ENCODE measurements at regions not wholly inside any gene's neighbourhood (a gene's known extent, or its start where the extent isn't known, plus 50 kb on each side); places are given as distances from the start of the nearest gene placed in this dataset.
A peak's percentile ranks its signal among the peaks of the same experiment; 100 is the strongest.
"Not testable (repeated sequence)": the region's sequence is repeated elsewhere in the genome, so short reads cannot be mapped to it uniquely, and the experiment has no call there.

- no peak for DNase-seq
These were observed 58.4 kb upstream of the WAPL start for GRCh38 chr10:86579883-86580520.

DNA sequence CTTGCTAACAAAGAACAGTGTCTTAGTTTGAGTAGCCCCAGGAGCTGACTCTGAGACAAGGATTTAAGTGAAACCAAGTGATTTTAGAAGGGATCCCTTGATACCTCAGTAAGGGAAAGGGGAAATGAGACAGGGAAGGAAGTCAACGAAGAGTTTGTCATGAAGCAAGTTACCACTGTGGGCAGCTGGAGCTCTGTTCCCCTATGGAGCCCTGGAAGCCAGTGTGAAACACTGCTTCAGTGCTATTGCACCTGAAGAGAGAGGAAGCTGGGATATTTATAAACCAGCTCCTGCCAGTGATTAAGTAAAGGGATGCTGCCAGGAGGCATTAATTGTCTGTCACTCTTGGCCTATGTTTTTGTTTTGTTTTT is 58.9 kb upstream of the WAPL start:
- no peak for DNase-seq

GRCh38 chr10:86583983-86584382 is 62.4 kb upstream of the WAPL start:
- no peak for DNase-seq

DNA sequence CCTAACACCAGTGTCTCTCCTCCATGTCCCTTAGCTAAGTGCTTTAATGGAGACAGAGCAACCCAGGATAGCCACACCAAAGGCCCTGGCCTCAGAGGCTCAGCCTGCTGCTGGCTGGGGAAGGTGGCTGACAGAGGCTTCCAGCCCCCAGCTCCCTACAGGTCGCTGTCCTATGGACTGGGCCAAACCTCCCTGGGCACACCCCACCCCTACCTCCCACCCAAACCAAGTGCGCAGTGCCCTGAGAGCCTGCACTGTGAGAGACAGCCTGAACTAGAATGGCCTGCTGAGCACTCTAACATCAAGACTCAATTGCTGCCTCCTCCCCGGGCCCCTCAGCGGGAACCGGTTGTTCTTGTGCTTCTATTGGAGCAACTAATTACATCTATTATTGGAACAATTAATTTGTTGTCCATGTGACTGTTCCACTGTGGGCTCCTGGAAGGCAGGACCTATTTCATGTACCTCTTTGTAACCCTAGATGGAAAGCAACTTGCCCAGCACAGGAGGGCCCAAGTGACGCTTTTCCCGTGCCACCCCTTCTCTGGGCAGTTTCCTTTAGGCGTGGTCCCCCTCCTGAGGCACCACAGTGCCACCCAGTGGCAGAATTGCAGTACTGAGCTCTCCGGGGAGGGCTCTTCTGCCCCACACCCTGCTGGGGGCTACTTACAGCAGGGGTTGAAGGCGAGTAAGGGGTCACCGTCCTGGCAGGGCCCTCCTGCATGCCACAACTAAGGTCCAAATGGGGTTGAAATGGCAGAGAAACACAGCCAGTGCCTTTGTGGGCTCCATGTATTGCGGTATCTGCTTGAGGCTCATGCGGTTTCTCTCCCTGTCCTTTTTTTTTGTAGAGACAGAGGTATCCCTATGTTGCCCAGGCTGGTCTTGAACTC is 63.7 kb upstream of the WAPL start:
- peak; percentile 46 to 64 for DNase-seq

- DNase-seq = no peak
These were observed 64.9 kb upstream of the WAPL start for GRCh38 chr10:86586516-86586915.

- DNase-seq = not testable (repeated sequence)
These were observed 65.6 kb upstream of the OPN4 start for GRCh38 chr10:86588781-86589180.

GRCh38 chr10:86591436-86591835 is 62.9 kb upstream of the OPN4 start:
- DNase-seq = no peak

DNA sequence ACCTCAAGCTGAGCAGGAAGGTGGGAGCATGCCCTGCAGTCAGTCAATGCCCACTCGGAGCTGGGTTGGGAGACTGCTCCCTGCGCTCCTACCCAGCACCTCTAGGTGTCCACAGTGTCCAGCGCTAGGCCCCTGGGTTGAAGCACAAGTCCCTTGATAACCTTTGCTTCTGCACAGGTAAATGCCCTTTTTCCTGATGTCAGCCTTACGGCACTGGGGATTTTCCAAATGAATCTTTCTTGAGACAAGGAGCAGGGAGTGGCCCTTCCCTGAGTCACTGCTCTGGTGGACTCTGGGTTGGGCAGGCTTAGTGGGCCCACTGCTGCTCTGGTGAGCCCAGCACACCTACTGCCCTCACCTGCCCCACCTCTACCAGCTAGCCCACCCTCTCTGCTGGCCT is 61.9 kb upstream of the OPN4 start:
- DNase-seq = no peak

DNA sequence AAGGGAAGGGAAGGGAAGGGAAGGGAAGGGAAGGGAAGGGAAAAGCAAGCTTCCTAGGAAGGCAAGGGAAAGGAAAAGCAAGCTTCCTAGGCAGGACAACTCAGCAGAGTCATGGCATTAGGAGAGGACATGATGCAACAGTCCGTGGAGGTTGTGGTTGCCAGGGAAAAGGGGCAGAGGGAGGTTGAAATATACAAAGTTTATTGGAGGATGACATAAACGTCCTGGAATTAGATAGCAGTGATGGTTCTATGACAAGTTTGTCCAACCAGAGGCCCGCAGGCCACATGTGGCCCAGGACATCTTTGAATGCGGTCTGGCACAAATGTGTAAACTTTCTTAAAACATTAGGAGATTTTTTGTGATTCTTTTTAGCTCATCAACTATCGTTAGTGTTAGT is 59.8 kb upstream of the OPN4 start:
- DNase-seq = no peak

DNA sequence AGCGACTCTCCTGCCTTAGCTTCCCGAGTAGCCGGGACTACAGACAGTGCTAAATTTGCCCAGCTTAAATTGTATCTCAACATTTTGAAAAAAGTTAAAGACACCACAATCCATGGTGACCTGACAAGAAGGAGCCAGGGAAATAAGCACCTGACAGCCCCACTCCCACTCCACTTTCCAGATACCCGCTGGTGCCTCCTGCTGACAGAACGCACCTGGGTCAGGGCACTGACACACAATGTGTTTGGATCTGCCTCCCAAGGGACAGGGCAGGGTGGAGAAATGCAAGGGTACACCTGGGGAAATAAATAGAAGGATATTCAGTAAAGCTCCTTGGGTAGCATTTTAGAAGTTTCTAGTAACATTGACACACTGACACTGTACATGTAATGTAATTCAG is 58.9 kb upstream of the OPN4 start:
- DNase-seq = no peak

DNA sequence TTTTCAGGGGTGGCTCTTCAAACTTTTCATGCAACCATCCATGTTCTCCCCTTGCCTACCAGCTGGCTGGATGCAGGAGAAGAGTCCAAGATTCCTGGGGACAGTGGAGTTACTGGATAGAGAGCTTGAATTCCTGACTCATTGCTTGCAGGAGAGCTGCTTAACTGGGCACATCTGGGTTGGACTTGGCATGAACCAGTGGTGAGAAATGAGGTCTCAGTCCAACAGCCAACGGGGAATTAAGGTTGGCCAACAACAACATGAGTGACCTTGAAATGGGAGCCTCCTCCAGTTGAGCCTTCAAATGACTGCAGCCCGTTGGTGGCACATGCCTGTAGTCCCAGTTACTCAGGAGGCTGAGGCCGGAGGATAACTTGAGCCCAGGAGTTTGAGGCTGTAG is 58.1 kb upstream of the OPN4 start:
- DNase-seq = no peak

GRCh38 chr10:86597306-86597705 is 57.0 kb upstream of the OPN4 start:
- DNase-seq = no peak

GRCh38 chr10:86598151-86598550 is 56.2 kb upstream of the OPN4 start:
- no peak for DNase-seq

GRCh38 chr10:86599041-86599440 is 55.3 kb upstream of the OPN4 start:
- DNase-seq = no peak

- peak in 1 of 2 experiments; percentile 23 for DNase-seq
These were observed 54.6 kb upstream of the OPN4 start for GRCh38 chr10:86599729-86600128.

DNA sequence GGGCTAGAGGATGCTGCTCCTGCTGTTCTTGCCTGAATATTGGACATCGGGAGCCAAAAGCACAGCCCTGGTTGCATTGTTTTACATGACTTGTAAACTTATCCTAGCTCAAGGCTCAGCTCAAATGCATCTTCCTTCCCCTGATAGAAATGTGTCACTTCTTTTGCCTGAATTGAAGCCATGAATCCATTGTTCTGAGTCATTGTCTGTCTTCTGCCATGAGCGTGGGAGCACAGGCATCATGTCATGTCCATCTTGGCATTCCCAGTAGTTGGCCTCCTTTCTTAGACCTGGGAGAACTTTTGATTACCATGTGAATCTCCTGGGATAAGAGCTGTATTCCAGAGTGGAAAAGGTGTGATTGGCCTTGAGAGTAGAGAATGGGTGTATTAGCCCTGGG is 54.1 kb upstream of the OPN4 start:
- DNase-seq = no peak

- DNase-seq = no peak
These were observed 52.3 kb upstream of the OPN4 start for GRCh38 chr10:86601956-86602602.

DNA sequence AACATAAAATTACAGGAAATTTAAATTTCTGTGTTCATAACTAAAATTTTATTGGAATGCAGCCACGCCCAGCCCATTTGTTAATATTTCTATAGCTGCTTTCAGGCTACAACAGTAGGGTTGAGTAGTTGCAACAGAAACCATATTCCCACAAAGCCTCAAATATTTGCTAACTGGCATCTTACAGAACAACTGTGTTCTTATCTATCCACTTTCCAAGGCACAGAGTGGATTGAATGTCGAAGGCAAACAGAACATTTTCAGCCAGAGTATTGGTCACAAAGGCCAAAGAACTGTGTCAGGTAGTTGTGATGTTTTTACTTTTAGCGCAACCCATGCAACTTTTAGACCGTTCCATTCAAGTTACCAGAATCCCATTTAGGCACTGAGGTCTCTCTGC is 51.1 kb upstream of the OPN4 start:
- DNase-seq = no peak

All from NCI-H2081 (cell line).